HG03575 (cell line): ENCODE measurements at regions not wholly inside any gene's neighbourhood (a gene's known extent, or its start where the extent isn't known, plus 50 kb on each side); places are given as distances from the start of the nearest gene placed in this dataset.

Experiments
- ATAC-seq: cut with Tn5 transposase; IDR thresholded peaks from one replicate; pipeline ENCODE4 v1.9.1; 2021; ENCODE audit not compliant: unreplicated experiment, insufficient number of reproducible peaks, low FRiP score; ENCODE audit errors: extremely low read depth

GRCh38 chr12:13707829-13708228 lies 273.6 kb downstream of the GRIN2B start:
- ATAC-seq = no peak

- ATAC-seq = no peak
Measured at GRCh38 chr12:13702381-13702780, 279.0 kb downstream of the GRIN2B start.

GRCh38 chr12:13701502-13701901 lies 279.9 kb downstream of the GRIN2B start:
- no peak for ATAC-seq

- ATAC-seq = no peak
Measured at GRCh38 chr12:13697973-13698372, 283.4 kb downstream of the GRIN2B start.

GRCh38 chr12:13695781-13696180 lies 285.6 kb downstream of the GRIN2B start:
- ATAC-seq = no peak

- no peak for ATAC-seq
Measured at GRCh38 chr12:13692332-13692731, 289.1 kb downstream of the GRIN2B start.

- no peak for ATAC-seq
Measured at GRCh38 chr12:13691598-13691997, 289.8 kb downstream of the GRIN2B start.

- ATAC-seq = no peak
Measured at GRCh38 chr12:13687633-13688032, 293.8 kb downstream of the GRIN2B start.

- no peak for ATAC-seq
Measured at GRCh38 chr12:13686260-13686659, 295.1 kb downstream of the GRIN2B start.

GRCh38 chr12:13680916-13681315 lies 300.5 kb downstream of the GRIN2B start:
- no peak for ATAC-seq

- ATAC-seq = no peak
Measured at GRCh38 chr12:13676880-13677279, 304.5 kb downstream of the GRIN2B start.

- no peak for ATAC-seq
Measured at GRCh38 chr12:13670285-13670866, 311.0 kb downstream of the GRIN2B start.

GRCh38 chr12:13668880-13669279 lies 312.5 kb downstream of the GRIN2B start:
- ATAC-seq = no peak

GRCh38 chr12:13666806-13667205 lies 314.6 kb downstream of the GRIN2B start:
- ATAC-seq = no peak

GRCh38 chr12:13661005-13661887 lies 320.2 kb downstream of the GRIN2B start:
- ATAC-seq = no peak

- no peak for ATAC-seq
Measured at GRCh38 chr12:13654456-13654855, 326.9 kb downstream of the GRIN2B start.

GRCh38 chr12:13652105-13652504 lies 329.3 kb downstream of the GRIN2B start:
- ATAC-seq = no peak

- no peak for ATAC-seq
Measured at GRCh38 chr12:13635709-13636108, 345.7 kb downstream of the GRIN2B start.

- ATAC-seq = no peak
Measured at GRCh38 chr12:13631873-13632272, 349.5 kb downstream of the GRIN2B start.

GRCh38 chr12:13630354-13630753 lies 351.0 kb downstream of the GRIN2B start:
- ATAC-seq = no peak
